KMS-11 (cell line): ENCODE measurements at regions not wholly inside any gene's neighbourhood (a gene's known extent, or its start where the extent isn't known, plus 50 kb on each side); places are given as distances from the start of the nearest gene placed in this dataset.

Source experiments
- H2AFZ ChIP-seq: fragments of 200-600 bp; sonication (generic); 2 replicates; pipeline ENCODE4 v1.6.1; 2016; ENCODE audit warnings: antibody characterized with exemption, mixed run types, low read depth
- H3K27ac ChIP-seq: fragments of 200-600 bp; sonication (generic); 2 replicates; pipeline ENCODE4 v1.6.1; 2016; ENCODE audit warnings: mild to moderate bottlenecking, mixed run types
- H3K27me3 ChIP-seq: fragments of 200-600 bp; sonication (generic); 2 replicates; pipeline ENCODE4 v1.6.1; 2017; ENCODE audit warnings: mild to moderate bottlenecking, low read depth, mixed run types, moderate library complexity; ENCODE audit not compliant: insufficient read depth
- H3K36me3 ChIP-seq: fragments of 200-600 bp; sonication (generic); 2 replicates; pipeline ENCODE4 v1.6.1; 2017; ENCODE audit warnings: mild to moderate bottlenecking, mixed run types; ENCODE audit not compliant: insufficient read depth
- H3K4me1 ChIP-seq: fragments of 200-600 bp; sonication (generic); 2 replicates; pipeline ENCODE4 v1.6.1; 2016; ENCODE audit warnings: mild to moderate bottlenecking, low read depth, mixed run types; ENCODE audit not compliant: poor library complexity, severe bottlenecking
- H3K4me2 ChIP-seq: fragments of 200-600 bp; sonication (generic); 2 replicates; pipeline ENCODE4 v1.7.0; 2016; ENCODE audit warnings: mild to moderate bottlenecking, mixed run types
- H3K4me3 ChIP-seq: fragments of 200-600 bp; sonication (generic); IDR thresholded peaks from 2 replicates; pipeline ENCODE4 v1.6.1; 2017; ENCODE audit warnings: low read depth, low read length, mixed read lengths; ENCODE audit not compliant: insufficient read depth
- H3K79me2 ChIP-seq: fragments of 200-600 bp; sonication (generic); 2 replicates; pipeline ENCODE4 v1.6.1; 2016; ENCODE audit warnings: low read depth, mixed run types; ENCODE audit not compliant: insufficient read depth
- H3K9ac ChIP-seq: fragments of 200-600 bp; sonication (generic); 2 replicates; pipeline ENCODE4 v1.6.1; 2016; ENCODE audit warnings: mild to moderate bottlenecking, mixed run types
- H4K20me1 ChIP-seq: fragments of 200-600 bp; sonication (generic); 2 replicates; pipeline ENCODE4 v1.6.1; 2016; ENCODE audit warnings: mild to moderate bottlenecking, mixed run types; ENCODE audit not compliant: insufficient read depth
- CTCF ChIP-seq: fragments of 200-600 bp; sonication (generic); conservative IDR thresholded peaks from 2 replicates; pipeline ENCODE4 v1.6.1; 2017; ENCODE audit warnings: low read depth, mild to moderate bottlenecking, antibody characterized with exemption, low read length, moderate library complexity, mixed read lengths

- H3K36me3 ChIP-seq, result no peaks in the 10 kb centered on the region
- no peaks in the 10 kb centered on the region for H3K79me2 ChIP-seq
- H4K20me1 ChIP-seq, result no peaks in the 10 kb centered on the region
- no peak overlapping the region for H2AFZ ChIP-seq
- H3K4me1 ChIP-seq, result no peaks in the 10 kb centered on the region
- H3K4me3 ChIP-seq, result no peak overlapping the region
- TF ChIP-seq CTCF, result no peak
- H3K27me3 ChIP-seq, result no peaks in the 10 kb centered on the region
- no peak overlapping the region for H3K9ac ChIP-seq
- H3K4me2 ChIP-seq, result no peak overlapping the region
- no peak overlapping the region for H3K27ac ChIP-seq
Measured at GRCh38 chr3:135448520-135448919, 517.0 kb upstream of the PPP2R3A start.

- TF ChIP-seq CTCF, result no peak
- H3K36me3 ChIP-seq, result no peaks in the 10 kb centered on the region
- H3K4me2 ChIP-seq, result no peak overlapping the region
- no peaks in the 10 kb centered on the region for H3K27me3 ChIP-seq
- no peak overlapping the region for H3K4me3 ChIP-seq
- H3K9ac ChIP-seq, result no peak overlapping the region
- no peaks in the 10 kb centered on the region for H3K4me1 ChIP-seq
- no peak overlapping the region for H2AFZ ChIP-seq
- no peak overlapping the region for H3K27ac ChIP-seq
- no peaks in the 10 kb centered on the region for H3K79me2 ChIP-seq
- no peaks in the 10 kb centered on the region for H4K20me1 ChIP-seq
Measured at GRCh38 chr3:135449046-135449445, 516.5 kb upstream of the PPP2R3A start.

GRCh38 chr3:135451037-135451785 is 514.3 kb upstream of the PPP2R3A start:
- Histone ChIP-seq H3K79me2 (no peaks in the 10 kb centered on the region), H4K20me1 (no peaks in the 10 kb centered on the region), H3K9ac (no peak overlapping the region), H3K36me3 (no peaks in the 10 kb centered on the region), H3K4me2 (no peak overlapping the region), H3K4me1 (no peaks in the 10 kb centered on the region), H3K27me3 (no peaks in the 10 kb centered on the region), H2AFZ (no peak overlapping the region), H3K27ac (no peak overlapping the region), H3K4me3 (no peak overlapping the region)
- no peak for TF ChIP-seq CTCF

- Histone ChIP-seq H3K4me3 (no peak overlapping the region), H4K20me1 (no peaks in the 10 kb centered on the region), H2AFZ (no peak overlapping the region), H3K9ac (no peak overlapping the region), H3K27ac (no peak overlapping the region), H3K27me3 (no peaks in the 10 kb centered on the region), H3K4me1 (no peaks in the 10 kb centered on the region), H3K36me3 (no peaks in the 10 kb centered on the region), H3K79me2 (no peaks in the 10 kb centered on the region), H3K4me2 (no peak overlapping the region)
- TF ChIP-seq CTCF, result no peak
Measured at GRCh38 chr3:135452881-135453280, 512.6 kb upstream of the PPP2R3A start.
